RKO (cell line): ENCODE measurements at regions not wholly inside any gene's neighbourhood (a gene's known extent, or its start where the extent isn't known, plus 50 kb on each side); places are given as distances from the start of the nearest gene placed in this dataset.

ENCODE experiments used
- DNase-seq: peaks from one replicate; pipeline ENCODE4 v3.0.0-alpha.2; 2016; ENCODE audit warnings: low spot score

DNA sequence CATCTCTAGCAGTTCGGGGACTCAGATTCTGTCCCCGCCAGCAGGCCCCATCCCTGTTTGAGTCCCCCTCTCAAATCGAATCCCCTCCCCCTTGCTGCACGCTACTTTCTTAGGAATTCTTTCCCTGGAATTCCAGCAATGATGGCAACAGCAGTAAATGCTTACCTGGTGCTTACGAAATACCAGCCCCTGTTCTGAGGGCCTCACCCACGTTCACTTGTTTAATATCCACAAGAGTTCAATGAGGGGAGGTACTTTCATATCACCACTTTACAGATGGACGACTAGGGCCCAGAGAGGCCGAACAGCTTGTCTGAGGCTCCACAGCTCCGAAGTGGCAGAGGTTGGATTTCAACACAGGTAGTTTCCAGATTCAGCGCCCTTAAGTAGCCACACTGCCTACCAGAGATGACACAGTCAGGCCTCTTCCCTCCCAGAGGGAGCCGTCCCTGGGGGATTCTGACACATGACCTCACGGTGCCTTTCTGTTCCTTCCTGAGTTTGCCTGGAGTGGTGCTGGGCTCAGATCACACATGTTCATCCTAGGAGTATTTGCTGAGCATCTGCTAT is 120.7 kb upstream of the GSE1 start:
- no peak for DNase-seq

DNA sequence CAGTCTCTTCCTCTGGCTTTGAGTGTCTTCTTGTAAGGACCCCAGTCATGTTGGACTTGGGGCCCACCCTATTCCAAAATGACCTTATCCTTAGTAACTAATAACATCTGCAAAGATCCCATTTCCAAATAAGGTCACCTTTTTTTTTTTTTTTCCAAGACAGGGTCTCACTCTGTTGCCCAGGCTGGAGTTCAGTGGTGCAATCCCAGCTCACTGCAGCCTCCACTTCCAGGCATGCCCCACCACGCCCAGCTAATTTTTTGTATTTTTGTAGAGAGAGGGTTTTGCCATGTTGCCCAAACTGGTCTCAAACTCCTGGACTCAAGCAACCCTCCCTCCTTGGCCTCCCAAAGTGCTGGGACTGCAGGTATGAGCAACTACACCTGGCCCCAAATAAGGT is 118.8 kb upstream of the GSE1 start:
- no peak for DNase-seq

DNA sequence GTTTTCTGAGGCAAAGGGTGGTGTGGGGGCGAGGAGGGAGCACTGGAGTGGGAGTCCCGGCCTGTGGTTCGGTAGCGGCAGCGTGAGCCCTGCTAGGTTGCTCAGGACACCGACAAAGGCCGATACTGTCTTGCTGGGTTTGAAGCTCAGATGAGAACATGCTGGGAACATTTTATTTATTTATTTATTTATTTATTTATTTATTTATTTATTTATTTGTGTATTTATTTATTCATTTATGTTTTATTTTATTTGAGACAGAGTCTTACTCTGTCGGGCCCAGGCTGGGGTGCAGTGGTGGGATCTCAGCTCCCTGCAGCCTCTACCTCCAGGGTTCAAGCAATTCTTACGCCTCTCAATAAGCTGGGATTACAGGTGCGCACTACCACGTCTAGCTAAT is 117.9 kb upstream of the GSE1 start:
- no peak for DNase-seq

DNA sequence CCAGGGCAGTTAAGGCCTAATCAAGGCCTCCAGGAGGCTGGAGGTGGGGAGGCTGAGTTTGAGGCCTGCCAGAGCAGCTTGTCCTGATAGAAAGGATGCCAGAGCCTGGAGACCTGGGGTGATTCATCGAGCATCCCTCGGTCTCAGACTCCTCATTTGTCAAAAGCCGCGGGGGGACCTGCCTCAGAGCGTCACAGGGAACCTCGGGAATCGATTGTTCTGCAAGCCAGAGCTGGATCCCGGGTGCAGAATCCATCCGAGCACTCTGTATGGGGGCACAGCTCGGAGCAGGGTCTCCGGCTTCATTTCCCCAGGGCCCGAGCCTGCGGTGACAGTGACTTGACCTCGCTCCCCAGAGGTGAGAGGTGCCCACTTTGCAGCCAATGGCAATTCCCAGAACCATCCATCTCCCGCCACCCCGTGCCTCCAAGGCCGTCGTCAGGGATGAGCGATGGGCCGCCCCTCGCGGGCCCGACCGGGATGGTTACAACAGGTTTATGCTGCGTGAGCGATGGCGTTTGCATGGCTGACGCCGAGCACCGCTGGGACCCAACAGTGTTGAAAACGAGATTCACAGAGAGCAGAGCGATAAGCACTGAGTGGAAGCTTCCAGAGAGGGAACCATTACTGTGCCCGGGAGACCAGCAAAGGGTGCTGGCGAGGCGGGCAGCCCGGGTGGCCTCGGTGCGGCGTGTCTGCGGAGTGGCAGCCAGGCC is 117.1 kb upstream of the GSE1 start:
- no peak for DNase-seq

DNA sequence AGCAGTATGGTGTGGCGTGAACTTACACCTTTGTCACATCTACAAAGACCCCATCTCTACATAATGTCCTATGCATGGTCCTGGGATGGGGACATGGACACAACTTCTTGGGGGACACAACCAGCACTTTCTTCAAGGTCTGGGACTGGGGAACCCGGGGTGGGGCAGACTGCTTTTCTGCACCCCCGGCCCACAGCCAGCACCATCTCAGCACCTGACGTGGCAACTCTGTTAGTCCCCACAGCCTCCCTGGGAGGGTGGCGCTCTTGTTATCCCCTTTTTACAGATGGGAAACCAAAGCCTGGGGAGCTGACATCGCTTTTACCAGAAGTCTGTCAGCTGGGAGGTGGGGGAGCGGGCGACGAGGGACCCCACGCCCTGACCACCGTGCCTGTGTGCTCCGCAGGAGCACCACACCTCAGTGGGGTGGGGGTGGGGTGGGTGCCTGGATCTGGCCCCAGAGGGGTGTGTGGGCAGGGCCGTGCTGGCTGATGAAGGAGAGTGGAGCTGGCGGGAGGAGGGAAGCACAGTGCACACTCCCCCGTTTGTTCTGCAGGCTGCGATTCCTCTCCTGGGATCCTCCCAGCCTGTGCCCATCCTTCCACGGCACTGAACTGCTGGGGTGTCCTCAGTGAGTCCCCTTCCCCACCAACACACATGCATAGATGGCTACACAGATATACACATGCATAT is 115.4 kb upstream of the GSE1 start:
- no peak for DNase-seq

DNA sequence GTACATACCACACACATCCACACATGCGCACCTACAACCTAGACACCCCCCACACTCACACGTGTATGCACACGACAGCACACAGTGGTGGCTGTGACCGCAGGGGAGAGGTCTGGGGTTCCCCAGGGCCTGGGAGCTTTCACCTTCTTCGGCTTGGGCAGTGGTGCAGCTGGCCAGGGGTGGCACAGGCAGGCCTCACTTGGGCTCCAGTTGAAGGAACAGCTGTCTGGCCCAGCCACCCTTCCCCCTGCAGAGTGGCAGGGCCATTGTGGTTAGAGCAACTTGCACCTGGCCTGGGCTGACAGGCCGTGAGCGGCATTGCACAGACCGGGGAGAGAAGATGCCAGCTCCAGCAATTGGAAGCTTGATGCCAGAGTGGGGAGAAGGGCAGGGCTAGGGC is 114.5 kb upstream of the GSE1 start:
- DNase-seq, result no peak

DNA sequence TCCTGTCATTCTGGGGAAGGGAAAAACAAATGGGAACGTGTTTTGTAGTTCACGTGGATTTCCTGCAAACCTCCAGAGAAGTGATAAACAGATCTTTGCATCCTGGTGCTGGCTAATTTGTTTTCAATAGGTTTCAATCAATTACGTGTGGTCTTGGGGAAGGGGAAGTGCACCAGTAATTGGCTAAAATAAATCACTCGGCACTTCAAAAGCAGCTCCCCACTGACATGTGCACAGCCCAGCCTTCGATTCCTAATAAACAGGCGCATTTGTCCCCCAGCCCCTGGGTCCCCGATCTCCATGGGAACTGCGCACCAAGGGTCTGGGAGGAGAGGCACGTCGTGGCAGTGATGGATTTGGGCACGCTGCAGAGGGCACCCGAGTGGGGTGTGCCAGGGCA is 112.9 kb upstream of the GSE1 start:
- no peak for DNase-seq

DNA sequence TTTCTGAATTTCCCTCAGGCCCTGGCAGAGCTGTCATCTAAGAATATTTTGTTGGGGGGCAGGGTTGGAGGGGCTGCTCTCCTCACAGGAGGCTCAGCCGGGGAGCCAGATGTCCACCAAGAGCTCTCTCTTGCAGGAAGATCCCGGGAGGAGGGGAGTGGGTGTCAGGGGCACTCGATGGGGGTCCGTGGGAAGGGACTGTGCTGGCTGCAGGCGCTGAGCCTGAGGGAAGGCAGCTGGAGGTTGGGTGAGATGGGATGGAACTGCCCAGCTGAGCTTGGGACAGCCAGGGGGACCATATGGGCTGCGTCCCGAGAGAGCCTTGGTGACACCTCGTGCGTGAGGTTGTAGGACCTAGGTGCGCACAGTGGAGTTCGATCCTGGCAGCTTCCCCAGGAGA is 111.2 kb upstream of the GSE1 start:
- no peak for DNase-seq

DNA sequence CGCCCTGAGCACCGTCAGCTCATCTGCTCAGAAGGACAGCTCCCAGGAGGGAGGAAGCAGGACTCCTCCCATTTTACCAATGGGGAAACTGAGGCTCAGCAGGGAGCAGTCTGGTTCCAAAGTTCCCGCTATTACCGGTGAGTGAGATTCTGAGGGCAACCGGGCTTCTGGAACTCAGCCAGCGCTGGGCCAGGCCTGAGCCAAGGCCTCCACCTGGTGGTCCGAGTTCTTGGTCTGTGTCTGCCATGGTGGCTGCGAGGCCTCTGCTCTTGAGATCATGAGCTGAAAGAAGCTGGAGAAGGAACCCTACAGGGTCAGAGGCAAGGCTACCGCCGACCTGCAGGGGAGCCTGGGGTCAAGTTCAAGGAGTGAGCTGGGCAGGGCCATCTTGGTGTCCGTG is 110.8 kb upstream of the GSE1 start:
- DNase-seq, result no peak

DNA sequence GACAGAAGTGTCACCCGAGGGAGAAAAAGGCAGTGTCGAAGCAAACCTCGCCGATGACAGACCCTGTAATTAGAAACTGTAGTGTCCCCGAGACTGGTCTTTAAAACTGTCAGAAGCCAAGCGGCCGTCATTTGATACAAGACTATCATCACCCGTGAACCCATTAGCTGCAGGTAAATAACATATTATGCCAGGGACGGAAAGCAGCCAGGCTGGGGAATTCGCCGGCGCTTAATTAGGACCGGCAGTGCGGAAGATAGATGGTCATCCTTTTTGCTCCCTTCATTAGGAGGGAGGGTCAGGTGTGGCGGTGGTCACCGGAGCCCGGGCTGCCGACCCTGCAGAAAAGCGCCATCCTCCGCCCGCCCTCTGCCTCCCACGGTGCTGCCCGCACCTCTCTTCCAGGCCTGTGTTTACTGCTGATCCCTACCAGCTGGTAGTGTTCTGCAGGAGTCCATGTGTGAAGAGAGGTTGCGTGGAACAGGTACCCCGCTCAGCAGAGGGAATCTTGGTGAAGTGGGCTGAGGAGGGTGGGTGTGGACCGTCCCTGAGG is 109.4 kb upstream of the GSE1 start:
- DNase-seq, result no peak

DNA sequence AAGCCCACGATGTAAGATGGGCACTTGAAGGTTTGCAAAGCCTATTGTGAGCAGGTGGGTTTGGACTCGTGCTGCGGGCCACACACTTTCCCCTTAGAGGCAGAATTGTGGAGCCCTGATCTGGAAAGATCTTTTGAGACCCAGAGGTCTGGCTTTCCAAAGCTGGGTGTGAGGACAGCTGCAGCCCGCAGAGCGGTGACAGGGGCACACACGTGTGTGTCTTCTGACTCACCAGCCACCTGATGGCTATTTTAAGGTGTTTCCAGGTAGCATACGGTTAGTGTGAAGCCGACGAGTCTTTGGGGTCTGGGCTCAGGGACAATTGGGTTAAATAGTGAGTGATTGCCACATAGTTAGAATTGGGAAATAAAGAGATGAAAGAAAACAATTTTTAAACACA is 108.9 kb upstream of the GSE1 start:
- no peak for DNase-seq

DNA sequence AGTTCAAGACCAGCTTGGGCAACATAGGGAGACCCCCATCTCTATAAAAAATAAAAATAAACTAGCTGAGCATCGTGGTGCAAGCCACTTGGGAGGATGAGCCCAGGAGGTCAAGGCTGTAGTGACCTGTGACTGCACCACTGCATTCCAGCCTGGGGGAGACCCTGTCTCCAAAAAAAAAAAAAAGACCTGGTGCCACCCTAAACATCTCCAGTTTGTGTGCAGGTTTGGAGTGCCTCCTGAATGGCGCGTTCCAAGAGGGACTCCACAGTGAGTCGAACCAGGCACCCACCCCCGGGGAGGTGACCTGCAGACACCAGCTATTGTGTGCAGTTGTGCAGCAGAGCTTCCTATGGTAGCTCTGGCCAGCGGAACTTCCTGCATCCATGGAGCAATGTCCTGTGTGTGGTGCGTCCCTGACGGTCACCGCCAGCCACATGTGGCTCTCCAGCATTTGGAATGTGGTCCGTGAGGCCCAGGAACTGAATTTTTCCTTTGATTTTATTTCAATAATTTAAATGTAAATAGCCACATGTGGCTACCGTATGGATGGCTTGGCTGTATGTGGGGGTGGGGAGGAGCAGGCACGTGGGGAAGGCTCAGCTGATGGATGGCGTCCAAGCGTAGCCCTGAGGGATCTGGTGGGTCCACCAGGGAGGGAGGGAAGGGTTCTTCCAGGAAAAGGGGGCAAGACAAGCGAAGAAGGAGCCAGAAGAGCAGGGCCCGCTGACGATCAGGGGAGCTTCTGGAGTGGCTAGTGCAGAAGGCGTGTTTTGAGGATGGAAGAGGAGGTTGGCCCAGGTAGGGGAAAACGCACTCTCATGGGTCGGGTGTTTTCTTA is 107.1 kb upstream of the GSE1 start:
- DNase-seq, result no peak

DNA sequence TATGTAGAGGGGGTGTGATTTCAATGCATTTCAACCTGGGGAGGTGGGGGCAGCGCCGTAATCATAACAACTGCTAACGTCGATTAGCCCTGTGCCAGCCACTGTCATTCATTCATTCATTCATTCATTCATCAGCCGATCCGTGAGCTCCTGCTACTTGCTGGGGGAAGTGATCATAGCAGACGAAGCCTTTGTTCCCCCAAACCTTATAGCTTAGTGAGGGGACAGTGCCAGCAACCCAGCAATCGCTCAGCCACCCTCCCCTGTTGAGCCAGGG is 106.5 kb upstream of the GSE1 start:
- DNase-seq, result no peak

DNA sequence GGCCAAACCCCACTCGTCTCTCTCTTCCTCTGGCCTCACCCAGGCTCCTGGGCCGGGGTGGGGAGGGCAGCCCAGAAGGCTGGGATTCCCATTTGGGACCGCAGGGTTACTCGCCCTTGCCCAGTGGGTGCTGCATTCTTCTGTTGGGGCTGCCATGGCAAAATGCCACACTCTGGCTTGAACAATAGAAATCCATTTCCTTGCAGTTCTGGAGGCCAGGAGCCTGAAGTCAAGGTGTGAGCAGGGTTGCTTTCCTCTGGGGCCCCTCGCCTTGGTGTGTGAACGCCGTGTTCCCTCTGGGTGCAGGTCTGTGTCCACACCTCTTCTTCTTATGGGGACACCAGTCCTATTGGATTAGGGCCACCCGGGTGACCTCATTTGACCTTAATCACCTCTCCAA is 105.8 kb upstream of the GSE1 start:
- no peak for DNase-seq

DNA sequence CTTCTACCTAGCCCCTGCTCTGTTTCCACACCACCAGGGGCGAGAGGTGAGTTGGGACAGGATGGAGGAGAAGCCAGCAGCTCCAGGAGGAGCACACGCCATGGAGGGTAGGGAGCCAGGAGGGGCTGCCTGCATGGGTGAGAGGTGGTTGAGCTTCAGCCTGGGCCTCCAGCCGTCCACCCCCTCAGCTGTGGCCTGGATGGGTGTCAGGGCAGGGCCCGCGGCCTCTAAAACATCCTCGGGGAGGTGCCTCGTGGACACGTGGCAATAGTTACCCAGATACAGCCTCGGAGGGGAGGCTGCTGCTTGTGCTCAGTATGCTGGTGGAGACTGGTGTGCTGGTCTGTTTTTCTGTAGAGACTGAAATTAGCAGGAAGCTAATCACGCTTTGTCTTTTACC is 104.7 kb upstream of the GSE1 start:
- no peak for DNase-seq

DNA sequence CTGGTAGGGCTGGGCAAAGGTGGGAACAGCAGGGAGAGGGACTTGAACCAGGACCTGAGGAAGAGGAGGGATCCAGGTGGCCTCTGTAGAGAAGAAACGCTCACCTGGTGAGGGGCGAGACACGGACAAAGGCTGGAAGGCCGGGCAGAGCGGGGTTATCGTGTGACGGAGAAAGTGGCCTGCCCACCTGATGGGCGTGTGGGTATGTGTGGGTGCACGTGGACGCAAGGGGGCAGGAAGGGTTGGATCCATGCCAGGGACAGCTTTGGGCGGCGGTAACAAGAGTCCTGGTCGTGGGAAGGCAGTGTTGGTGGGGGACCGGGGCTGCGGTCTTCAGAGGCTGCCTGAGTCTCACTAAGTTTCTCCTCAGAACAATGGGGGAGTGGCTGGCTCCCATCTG is 104.1 kb upstream of the GSE1 start:
- no peak for DNase-seq

DNA sequence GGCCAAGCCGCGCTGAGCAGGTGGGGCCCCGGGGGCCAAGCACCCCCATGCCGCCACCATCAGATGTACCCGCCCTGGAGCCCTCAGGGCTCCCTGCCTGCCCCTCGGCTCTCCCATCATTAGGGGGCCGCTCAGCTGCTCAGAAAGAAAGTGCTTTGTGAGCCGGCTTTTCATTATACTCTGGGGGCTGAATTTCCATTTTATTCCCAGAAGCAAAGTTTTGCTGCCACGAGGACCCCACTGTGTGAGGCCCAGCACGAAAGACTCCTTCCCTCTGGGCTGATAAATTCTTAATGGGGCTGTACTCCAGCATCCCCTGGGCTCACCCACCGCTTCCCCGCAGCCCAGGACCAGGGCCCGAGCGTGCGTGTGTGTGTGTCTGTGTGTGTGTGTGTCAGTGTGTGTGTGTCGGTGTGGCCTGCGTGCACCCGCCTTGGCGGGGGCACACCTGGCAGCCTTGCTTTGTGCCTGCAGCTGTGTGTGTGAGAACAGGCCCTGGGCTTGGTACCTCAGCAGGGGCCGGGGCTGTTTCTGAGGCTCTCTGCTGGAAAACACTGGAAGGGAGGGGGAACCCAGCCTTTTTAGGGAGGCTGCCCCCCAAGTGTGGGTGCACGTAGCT is 103.0 kb upstream of the GSE1 start:
- no peak for DNase-seq

DNA sequence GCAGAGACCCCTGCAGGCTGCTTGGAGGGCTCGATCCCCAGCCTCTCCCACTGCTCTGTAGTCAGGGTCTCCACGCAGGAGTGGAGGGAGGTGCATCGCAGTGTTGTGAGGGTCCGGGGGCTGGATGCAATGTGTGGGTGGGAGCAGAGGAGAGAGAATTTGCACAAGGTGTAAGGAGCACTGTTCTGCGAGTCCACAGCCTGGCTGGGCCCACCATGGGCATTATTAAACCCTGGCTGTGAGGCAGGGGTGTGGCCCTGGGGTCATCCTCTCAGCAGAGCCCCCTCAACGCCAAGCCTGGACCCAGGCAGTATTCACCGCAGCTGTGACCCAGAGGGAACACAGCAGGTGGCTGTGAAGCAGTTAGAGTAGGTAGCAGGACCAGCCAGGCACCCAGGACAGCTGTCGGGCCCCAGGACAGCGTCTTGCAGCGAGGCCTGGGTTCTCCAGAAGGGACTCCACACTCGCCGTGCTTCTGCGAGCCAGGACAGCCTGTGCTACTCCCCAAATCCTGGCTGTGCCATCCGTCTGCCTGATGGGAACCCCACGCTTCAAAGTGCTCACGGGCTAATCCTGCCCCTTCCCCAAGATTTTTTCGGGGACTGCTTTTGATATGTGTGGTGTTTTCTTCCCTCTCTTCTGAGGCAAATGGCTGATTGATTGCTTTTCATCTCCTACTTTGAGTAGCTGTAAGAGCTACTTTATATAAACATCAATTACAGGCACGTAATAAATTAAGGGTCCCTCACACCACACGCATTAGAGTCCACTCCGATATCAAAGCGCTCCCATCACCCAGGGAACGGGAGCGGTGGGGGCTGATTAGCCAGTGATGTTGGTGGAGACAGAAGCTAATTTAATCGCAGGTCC is 100.9 kb upstream of the GSE1 start:
- DNase-seq, result no peak

DNA sequence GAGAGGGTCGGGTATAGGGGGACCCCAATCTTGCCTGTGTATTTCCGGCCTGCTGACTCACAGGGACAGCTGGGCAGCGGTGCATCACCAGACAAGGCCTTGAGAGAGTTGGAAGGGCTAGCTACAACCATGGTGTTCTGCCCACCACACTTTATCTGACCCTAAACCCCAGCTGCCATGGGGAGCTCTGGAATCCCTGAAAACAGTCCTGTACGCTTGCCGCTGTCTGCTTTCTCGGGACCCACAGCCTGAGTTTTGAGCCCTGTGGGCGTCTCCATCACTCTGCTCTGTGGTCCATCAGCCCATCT is 100.4 kb upstream of the GSE1 start:
- no peak for DNase-seq

DNA sequence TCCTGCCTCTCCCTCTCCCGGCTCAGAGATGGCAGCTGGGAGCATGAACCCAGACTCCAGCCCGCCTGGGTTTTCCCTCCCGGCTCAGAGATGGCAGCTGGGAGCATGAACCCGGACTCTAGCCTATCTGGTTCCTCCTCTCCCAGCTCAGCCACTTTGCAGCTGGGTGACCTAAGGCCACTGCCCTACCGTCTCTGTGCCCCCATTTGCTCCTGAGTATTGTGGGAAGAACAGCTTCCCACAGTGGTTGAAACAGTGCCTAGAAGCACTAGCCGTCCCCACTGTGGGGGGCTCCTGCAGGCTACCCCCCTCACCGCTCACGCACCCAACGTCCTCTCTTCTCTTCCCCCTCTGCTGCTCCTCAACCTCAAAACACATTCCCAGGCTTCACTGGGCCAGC is 99.9 kb upstream of the GSE1 start:
- no peak for DNase-seq

DNA sequence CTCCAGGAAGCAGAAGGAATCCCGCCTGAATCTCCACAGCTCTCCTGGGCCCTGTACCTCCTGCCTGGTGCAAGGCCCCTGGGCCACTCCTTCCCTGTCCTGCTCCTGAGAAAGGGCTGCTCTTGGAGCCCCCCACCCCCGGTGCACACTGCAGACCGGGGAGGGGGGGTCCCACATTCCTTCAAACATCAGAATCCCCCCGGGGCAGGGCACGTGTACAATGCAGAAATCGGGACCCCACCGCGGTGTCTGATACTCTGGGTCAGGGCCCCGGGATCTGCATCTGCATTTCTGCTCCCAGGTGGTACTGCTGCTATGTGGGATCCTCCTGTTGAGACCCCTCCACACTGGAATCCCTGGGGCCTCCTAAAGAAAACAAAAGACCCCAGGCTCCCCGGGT is 99.5 kb upstream of the GSE1 start:
- no peak for DNase-seq

DNA sequence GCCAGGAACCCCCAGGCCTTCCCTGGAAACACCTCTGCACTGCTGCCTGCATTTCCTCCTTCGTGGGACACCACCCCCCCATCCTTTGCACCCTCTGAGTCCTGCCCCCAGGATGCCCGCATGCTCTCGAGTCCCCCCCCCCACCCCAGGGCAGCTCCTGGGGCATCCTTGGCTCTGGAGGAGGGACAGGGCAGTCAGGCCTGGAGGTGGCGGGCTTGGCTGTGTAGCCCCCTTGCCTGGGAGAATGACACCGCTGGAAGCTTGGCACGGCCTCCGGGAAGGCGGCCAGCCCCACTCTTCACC is 98.9 kb upstream of the GSE1 start:
- DNase-seq, result no peak
